Caco-2 (cell line): ENCODE measurements at regions not wholly inside any gene's neighbourhood (a gene's known extent, or its start where the extent isn't known, plus 50 kb on each side); places are given as distances from the start of the nearest gene placed in this dataset.

ENCODE experiments used
- BruUV-seq: library from RNA; stranded (reverse); fragments of 400-500 nt; replicated peaks from 2 replicates; lab custom pipeline; 2021; lab: Mats Ljungman, UMichigan
- CTCF ChIA-PET: fragments of 300-600 bp; sonication (Branson Sonifier 250); formaldehyde crosslinking; loops from one replicate; lab custom pipeline; 2022; ENCODE audit warnings: antibody characterized with exemption; lab: Charles Lee
- POLR2A ChIA-PET: fragments of 300-600 bp; sonication (Branson Sonifier 250); formaldehyde crosslinking; loops from one replicate; lab custom pipeline; 2022; ENCODE audit warnings: antibody characterized with exemption; lab: Charles Lee
- DNase-seq, 2 experiments: peaks; one replicate each; pipeline versions ENCODE4 v3.0.0 to v3.0.0-alpha.2; 2020 to 2022
- H3K27me3 ChIP-seq: replicated peaks from 2 replicates; pipeline ENCODE4 v1.6.0; 2011; ENCODE audit warnings: low read length; ENCODE audit not compliant: control insufficient read depth, insufficient read depth
- H3K36me3 ChIP-seq: 2 replicates; pipeline ENCODE4 v1.5.1; 2011; ENCODE audit warnings: low read length; ENCODE audit not compliant: control insufficient read depth, insufficient read depth
- H3K4me1 ChIP-seq: fragments of 250-450 bp; sonication (Bioruptor Pico); 2 replicates; pipeline ENCODE4 v1.5.1; 2020; ENCODE audit warnings: mild to moderate bottlenecking
- H3K4me3 ChIP-seq: 2 replicates; pipeline ENCODE4 v1.5.1; 2011; ENCODE audit warnings: low read depth, mild to moderate bottlenecking, control low read depth, low read length
- H3K9me3 ChIP-seq: fragments of 250-450 bp; sonication (Bioruptor Pico); 2 replicates; pipeline ENCODE4 v1.5.1; 2020; ENCODE audit warnings: mild to moderate bottlenecking, moderate library complexity
- H3K27ac Mint-ChIP-seq: one replicate; pipeline ENCODE4 v1.8.0; 2022; ENCODE audit warnings: mixed read lengths; ENCODE audit not compliant: unreplicated experiment
- H3K27me3 Mint-ChIP-seq: one replicate; pipeline ENCODE4 v1.8.0; 2022; ENCODE audit warnings: mixed read lengths; ENCODE audit not compliant: insufficient read depth, unreplicated experiment
- H3K36me3 Mint-ChIP-seq: one replicate; pipeline ENCODE4 v1.8.0; 2022; ENCODE audit warnings: mild to moderate bottlenecking, mixed read lengths; ENCODE audit not compliant: insufficient read depth, unreplicated experiment
- H3K4me1 Mint-ChIP-seq: one replicate; pipeline ENCODE4 v1.8.0; 2022; ENCODE audit warnings: low read depth, mixed read lengths; ENCODE audit not compliant: unreplicated experiment
- H3K4me3 Mint-ChIP-seq: one replicate; pipeline ENCODE4 v1.8.0; 2022; ENCODE audit warnings: mild to moderate bottlenecking, moderate library complexity, mixed read lengths; ENCODE audit not compliant: unreplicated experiment
- H3K9me3 Mint-ChIP-seq: one replicate; pipeline ENCODE4 v1.8.0; 2022; ENCODE audit warnings: mixed read lengths; ENCODE audit not compliant: unreplicated experiment
- CTCF ChIP-seq, 2 experiments: fragments of 200-600 bp in 1 of 2; IDR thresholded peaks; 1 replicate in 1 of 2; 2 replicates in 1 of 2; pipeline versions ENCODE4 v1.5.1 to v1.8.0; 2011 to 2022; ENCODE audit warnings: antibody characterized with exemption in 1 of 2, control low read depth in 1 of 2, inconsistent platforms in 1 of 2, low read depth in 1 of 2, low read length in 1 of 2, mild to moderate bottlenecking in 1 of 2, moderate library complexity in 1 of 2; ENCODE audit not compliant: insufficient read depth in 1 of 2, severe bottlenecking in 1 of 2, unreplicated experiment in 1 of 2
- intact Hi-C: fragments of 100-400 bp; cut with micrococcal nuclease; formaldehyde crosslinking; loops from one replicate; pipeline ENCODE4 v1.10.0; 2022; ENCODE audit not compliant: unreplicated experiment

GRCh38 chrX:94204524-94204923 is 530.5 kb downstream of the FAM133A start:
- no peak for TF ChIP-seq CTCF (IDR thresholded peaks at IDR 0.05; ENCODE audit: insufficient read depth in 1 of 2, low read depth in 1 of 2, low read length in 1 of 2, severe bottlenecking in 1 of 2, unreplicated experiment in 1 of 2)
- no TSS peak for BruUV-seq
- H3K4me1 Mint-ChIP-seq = no peaks in the 10 kb centered on the region
- Histone ChIP-seq H3K9me3 (no peaks in the 10 kb centered on the region), H3K27me3 (no peaks in the 10 kb centered on the region), H3K4me1 (no peaks in the 10 kb centered on the region), H3K4me3 (no peak overlapping the region), H3K36me3 (no peaks in the 10 kb centered on the region)
- ChIA-PET CTCF (no interaction called here), POLR2A (no interaction called here)
- no peaks in the 10 kb centered on the region for H3K9me3 Mint-ChIP-seq
- H3K27me3 Mint-ChIP-seq = no peaks in the 10 kb centered on the region
- H3K36me3 Mint-ChIP-seq = no peaks in the 10 kb centered on the region
- H3K4me3 Mint-ChIP-seq = no peak overlapping the region
- intact Hi-C loops = no loop called here
- no peak overlapping the region for H3K27ac Mint-ChIP-seq
- DNase-seq = no peak

GRCh38 chrX:94216738-94217137 is 542.7 kb downstream of the FAM133A start:
- POLR2A ChIA-PET = no interaction called here
- H3K36me3 Mint-ChIP-seq = no peaks in the 10 kb centered on the region

DNA sequence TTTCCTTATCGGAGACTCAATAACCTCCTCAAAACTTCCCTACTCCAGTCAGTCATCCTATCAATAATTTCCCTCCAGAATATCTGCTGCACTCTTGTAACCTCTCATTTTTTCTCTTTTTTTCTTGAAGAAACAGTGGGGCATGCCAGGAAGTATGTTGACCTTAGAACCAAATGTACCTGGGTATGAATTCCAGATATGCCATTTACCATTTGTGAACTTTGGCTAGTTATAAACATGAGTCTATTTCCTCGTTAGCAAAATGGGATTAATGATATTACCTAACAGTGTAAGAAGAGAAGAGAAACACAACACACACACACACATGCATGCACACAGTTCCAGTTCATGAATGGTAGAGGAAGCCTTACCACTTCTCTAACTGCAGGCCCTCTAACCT is 578.2 kb downstream of the FAM133A start:
- no peaks in the 10 kb centered on the region for H3K9me3 ChIP-seq
- no peak for DNase-seq
- no peak overlapping the region for H3K4me3 ChIP-seq
- no peak overlapping the region for H3K4me3 Mint-ChIP-seq
- H3K4me1 Mint-ChIP-seq = peaks cover 7% of the 10 kb centered on the region
- ChIA-PET CTCF (no interaction called here), POLR2A (no interaction called here)
- BruUV-seq = no TSS peak
- TF ChIP-seq CTCF (IDR thresholded peaks at IDR 0.05; ENCODE audit: insufficient read depth in 1 of 2, low read depth in 1 of 2, low read length in 1 of 2, severe bottlenecking in 1 of 2, unreplicated experiment in 1 of 2) = no peak
- H3K27me3 ChIP-seq = no peaks in the 10 kb centered on the region
- no peaks in the 10 kb centered on the region for H3K36me3 Mint-ChIP-seq
- no peaks in the 10 kb centered on the region for H3K9me3 Mint-ChIP-seq
- no peaks in the 10 kb centered on the region for H3K27me3 Mint-ChIP-seq
- H3K36me3 ChIP-seq = no peaks in the 10 kb centered on the region
- intact Hi-C loops = no loop called here
- no peaks in the 10 kb centered on the region for H3K4me1 ChIP-seq
- no peak overlapping the region for H3K27ac Mint-ChIP-seq

More at GRCh38 chrX:94216738-94217137, 542.7 kb downstream of the FAM133A start:
- H3K36me3 ChIP-seq = no peaks in the 10 kb centered on the region
- H3K27me3 ChIP-seq = no peaks in the 10 kb centered on the region
- BruUV-seq = no TSS peak
- Mint-ChIP-seq H3K9me3 (no peaks in the 10 kb centered on the region), H3K27ac (no peak overlapping the region), H3K4me1 (no peaks in the 10 kb centered on the region), H3K27me3 (no peaks in the 10 kb centered on the region), H3K4me3 (no peak overlapping the region)
- no peaks in the 10 kb centered on the region for H3K9me3 ChIP-seq
- intact Hi-C loops = no loop called here
- no peak for TF ChIP-seq CTCF (IDR thresholded peaks at IDR 0.05; ENCODE audit: insufficient read depth in 1 of 2, low read depth in 1 of 2, low read length in 1 of 2, severe bottlenecking in 1 of 2, unreplicated experiment in 1 of 2)
- no peak overlapping the region for H3K4me3 ChIP-seq
- no peak for DNase-seq
- no peaks in the 10 kb centered on the region for H3K4me1 ChIP-seq
- CTCF ChIA-PET = no interaction called here
